Cardiac fibroblast (primary cell): ENCODE measurements at regions not wholly inside any gene's neighbourhood (a gene's known extent, or its start where the extent isn't known, plus 50 kb on each side); places are given as distances from the start of the nearest gene placed in this dataset.

ENCODE experiments used
- DNase-seq, 2 donors: peaks; one replicate each; pipeline versions ENCODE4 v3.0.0 to v3.0.0-alpha.2; 2010; ENCODE audit warnings: low read depth in 2 of 2
- H3K4me3 ChIP-seq, 2 donors: replicated peaks in 1 of 2; 1 replicate in 1 of 2; 2 replicates in 1 of 2; pipeline ENCODE4 v1.5.1; 2011; ENCODE audit warnings: low read depth in 2 of 2, low read length in 2 of 2, mild to moderate bottlenecking in 2 of 2, moderate library complexity in 1 of 2
- CTCF ChIP-seq: IDR thresholded peaks from one replicate; pipeline ENCODE4 v1.5.1; 2011; ENCODE audit warnings: low read depth, mild to moderate bottlenecking, low read length, inconsistent platforms

GRCh38 chr21:25149022-25149421 is 458.3 kb downstream of the MRPL39 start:
- DNase-seq, result no peak
- no peak for TF ChIP-seq CTCF
- no peak overlapping the region for H3K4me3 ChIP-seq

- no peak overlapping the region for H3K4me3 ChIP-seq
- no peak for DNase-seq
- no peak for TF ChIP-seq CTCF
Measured at GRCh38 chr21:25139414-25139813, 467.9 kb downstream of the MRPL39 start.

GRCh38 chr21:25133939-25134338 is 473.3 kb downstream of the MRPL39 start:
- peak in 1 of 2 donors; percentile 3 for DNase-seq
- no peak overlapping the region for H3K4me3 ChIP-seq
- TF ChIP-seq CTCF, result no peak

GRCh38 chr21:25127811-25128210 is 479.5 kb downstream of the MRPL39 start:
- TF ChIP-seq CTCF, result no peak
- no peak for DNase-seq
- no peak overlapping the region for H3K4me3 ChIP-seq

- no peak for TF ChIP-seq CTCF
- DNase-seq, result no peak
- no peak overlapping the region for H3K4me3 ChIP-seq
Measured at GRCh38 chr21:25127007-25127406, 480.3 kb downstream of the MRPL39 start.

- DNase-seq, result no peak
- TF ChIP-seq CTCF, result no peak
Measured at GRCh38 chr21:25126564-25126963, 480.7 kb downstream of the MRPL39 start.

GRCh38 chr21:25118648-25119047 is 488.6 kb downstream of the MRPL39 start:
- no peak for DNase-seq
- no peak for TF ChIP-seq CTCF
- no peak overlapping the region for H3K4me3 ChIP-seq

More at GRCh38 chr21:25126564-25126963, 480.7 kb downstream of the MRPL39 start:
- H3K4me3 ChIP-seq, result no peak overlapping the region
